K562 (cell line): ENCODE measurements at regions not wholly inside any gene's neighbourhood (a gene's known extent, or its start where the extent isn't known, plus 50 kb on each side); places are given as distances from the start of the nearest gene placed in this dataset.

Experiments
- ATAC-seq: fragments of 200-7000 bp; cut with Tn5 transposase; 3 replicates; pipeline ENCODE4 v1.9.1; 2020; ENCODE audit warnings: moderate library complexity
- BruUV-seq: library from RNA; stranded (reverse); fragments of 400-500 nt; replicated peaks from 2 replicates; lab custom pipeline; 2021; lab: Mats Ljungman, UMichigan
- CTCF ChIA-PET: fragments of 300-600 bp; formaldehyde crosslinking; extraction: SDS; loops from one replicate; lab custom pipeline; 2021; ENCODE audit warnings: low intra/inter-chr PET ratio; lab: Yijun Ruan, JAX
- POLR2A ChIA-PET: fragments of 300-600, 350-650 bp; sonication (Branson Sonifier 250); formaldehyde crosslinking; extraction: SDS; loops from one replicate; lab custom pipeline; 2021; ENCODE audit warnings: antibody characterized with exemption, inconsistent platforms; lab: Yijun Ruan, JAX
- DNase-seq, 4 experiments: peaks; one replicate each; pipeline versions ENCODE4 v3.0.0 to v3.0.0-alpha.2; 2011 to 2018; ENCODE audit warnings: low spot score in 3 of 4, mixed read lengths in 3 of 4; ENCODE audit errors: extremely low read depth in 1 of 4
- FAIRE-seq: peaks from 2 replicates; lab custom pipeline; 2011; peaks lifted over from hg19 to GRCh38; lab: Jason Lieb, UNC
- H2AFZ ChIP-seq: 2 replicates; pipeline ENCODE4 v1.6.0; 2011; ENCODE audit warnings: low read depth, low read length, control low read depth, inconsistent platforms
- H3K27ac ChIP-seq: fragments of 200-600 bp; 3 replicates; pipeline ENCODE4 v1.8.0; 2011; ENCODE audit warnings: low read depth, mild to moderate bottlenecking, control low read depth, inconsistent platforms, low read length, moderate library complexity, mixed read lengths; ENCODE audit errors: extremely low read depth
- H3K27me3 ChIP-seq, 2 experiments: fragments of 300-600 bp in 1 of 2; 2 replicates in 1 of 2; 3 replicates in 1 of 2; pipeline versions ENCODE4 v1.6.0 to v1.8.0; 2011; ENCODE audit warnings: inconsistent platforms in 2 of 2, low read length in 2 of 2, mild to moderate bottlenecking in 1 of 2, mixed read lengths in 1 of 2, moderate library complexity in 1 of 2; ENCODE audit not compliant: control insufficient read depth in 2 of 2, insufficient read depth in 2 of 2
- H3K36me3 ChIP-seq: fragments of 300-600 bp; 3 replicates; pipeline ENCODE4 v1.8.0; 2011; ENCODE audit warnings: mild to moderate bottlenecking, low read length, inconsistent platforms; ENCODE audit not compliant: control insufficient read depth, insufficient read depth
- H3K4me1 ChIP-seq, 2 experiments: fragments of 200-600 bp in 1 of 2; replicated peaks in 1 of 2; 2 replicates in 1 of 2; 3 replicates in 1 of 2; pipeline versions ENCODE4 v1.5.1 to v1.8.0; 2011; ENCODE audit warnings: inconsistent platforms in 2 of 2, low read length in 2 of 2, mild to moderate bottlenecking in 1 of 2, mixed read lengths in 1 of 2, moderate library complexity in 1 of 2; ENCODE audit not compliant: control insufficient read depth in 2 of 2, insufficient read depth in 2 of 2
- H3K4me2 ChIP-seq: 2 replicates; pipeline ENCODE4 v1.6.1; 2011; ENCODE audit warnings: low read length, control low read depth, inconsistent platforms, mixed read lengths; ENCODE audit not compliant: insufficient read depth
- H3K4me3 ChIP-seq: fragments of 200-600 bp; sonication (generic), shearing (Covaris generic); 2 replicates; pipeline ENCODE4 v1.5.1; 2016; ENCODE audit warnings: control low read depth, inconsistent platforms
- H3K79me2 ChIP-seq: fragments of 200-600 bp; 3 replicates; pipeline ENCODE4 v1.8.0; 2011; ENCODE audit warnings: low read length, inconsistent platforms; ENCODE audit not compliant: control insufficient read depth, insufficient read depth
- H3K9ac ChIP-seq, 2 experiments: 2 replicates each; pipeline versions ENCODE4 v1.6.0 to v1.6.1; 2011; ENCODE audit warnings: low read depth in 2 of 2, low read length in 2 of 2, control low read depth in 1 of 2, inconsistent platforms in 1 of 2, mild to moderate bottlenecking in 1 of 2, mixed read lengths in 1 of 2; ENCODE audit not compliant: insufficient read depth in 1 of 2
- H3K9me1 ChIP-seq: one replicate; pipeline ENCODE4 v1.6.0; 2011; ENCODE audit warnings: inconsistent platforms, mild to moderate bottlenecking, low read length, moderate library complexity; ENCODE audit not compliant: control insufficient read depth, insufficient read depth
- H3K9me3 ChIP-seq: replicated peaks from 2 replicates; pipeline ENCODE4 v1.5.1; 2011; ENCODE audit warnings: low read depth, low read length, inconsistent platforms; ENCODE audit not compliant: control insufficient read depth, insufficient read depth
- H4K20me1 ChIP-seq: replicated peaks from 2 replicates; pipeline ENCODE4 v1.6.1; 2011; ENCODE audit warnings: low read length, inconsistent platforms, mixed read lengths; ENCODE audit not compliant: control insufficient read depth, insufficient read depth
- CREM ChIP-seq: IDR thresholded peaks from 2 replicates; pipeline ENCODE4 v1.6.1; 2014; ENCODE audit warnings: antibody characterized with exemption, low read depth
- EHMT2 ChIP-seq: fragments of 450-650 bp; IDR thresholded peaks from 2 replicates; pipeline ENCODE4 v1.6.1; 2018; ENCODE audit warnings: antibody characterized with exemption
- MIER1 ChIP-seq: fragments of 450-650 bp; IDR thresholded peaks from 2 replicates; pipeline ENCODE4 v1.6.1; 2016; ENCODE audit warnings: antibody characterized with exemption, mild to moderate bottlenecking, low read depth
- REST ChIP-seq, 2 experiments: fragments of 450-650 bp; formaldehyde crosslinking in 1 of 2; IDR thresholded peaks; 2 replicates each; pipeline versions ENCODE4 v1.4.0 to v1.6.1; 2014 to 2020; ENCODE audit warnings: mild to moderate bottlenecking in 2 of 2, borderline replicate concordance in 1 of 2, low read depth in 1 of 2
- ZFP36 ChIP-seq: fragments of 150-350 bp; IDR thresholded peaks from 2 replicates; pipeline ENCODE4 v1.6.1; 2018; ENCODE audit warnings: low read length, low read depth; ENCODE audit not compliant: partially characterized antibody
- WGBS: fragments of 100-300 bp; shearing (Covaris generic); methylation state at CpG from one replicate; pipeline ENCODE4 v1.1.6; 2016; ENCODE audit warnings: low coverage, mixed read lengths; ENCODE audit not compliant: insufficient coverage; ENCODE audit errors: missing lambda C conversion rate; 5-methylcytosine and 5-hydroxymethylcytosine counted together
- in situ Hi-C: fragments of 300-500 bp; cut with MboI; formaldehyde crosslinking; loops from 4 replicates; pipeline ENCODE4 v1.15.0; 2018; ENCODE audit warnings: inconsistent platforms, mixed read lengths
- intact Hi-C: fragments of 100-400 bp; cut with micrococcal nuclease; formaldehyde crosslinking; loops from 2 replicates; pipeline ENCODE4 v1.14.2; 2022
- TF ChIP-seq, protein P1 (sequence below): fragments of 250-450 bp; sonication (Bioruptor Pico); IDR thresholded peaks from 2 replicates; pipeline ENCODE4 v1.8.0; 2021; ENCODE audit warnings: moderate library complexity, mild to moderate bottlenecking, inconsistent platforms

DNA sequence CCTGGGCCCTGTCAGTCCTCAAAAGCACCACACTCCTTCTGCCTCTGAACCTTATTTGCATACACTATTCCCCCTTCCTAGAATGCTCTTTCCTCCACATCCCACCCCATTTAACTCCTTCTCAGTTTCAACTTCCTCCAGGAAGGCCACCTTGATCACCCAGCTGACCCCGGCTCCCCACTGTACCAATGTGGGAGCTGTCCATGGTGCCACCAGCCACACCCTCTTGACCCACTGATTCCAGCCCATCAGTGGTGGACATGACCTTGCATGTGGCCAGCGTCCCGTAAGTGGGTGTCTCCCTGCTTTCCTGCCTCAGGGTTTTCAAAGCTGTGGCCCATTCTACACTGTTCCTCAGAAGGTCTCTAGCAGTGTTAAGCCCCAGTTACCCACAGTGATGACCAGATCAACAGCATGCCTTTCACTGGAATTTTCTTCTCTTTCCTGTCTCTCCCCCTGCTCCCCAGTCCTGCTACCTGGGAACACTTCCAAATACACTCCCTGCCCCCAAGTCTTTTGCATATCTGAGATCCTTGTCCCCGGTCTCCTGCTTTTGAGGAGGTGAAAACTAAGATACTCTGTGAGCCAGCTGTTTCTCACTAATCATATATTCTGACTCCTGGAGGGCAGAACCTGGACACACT is 346.6 kb downstream of the MN1 start:
- Histone ChIP-seq H3K27ac (no peak overlapping the region), H3K79me2 (no peaks in the 10 kb centered on the region), H2AFZ (no peak overlapping the region), H3K4me1 (no peaks in the 10 kb centered on the region), H4K20me1 (no peaks in the 10 kb centered on the region), H3K4me2 (no peak overlapping the region), H3K36me3 (no peaks in the 10 kb centered on the region), H3K9me3 (no peaks in the 10 kb centered on the region), H3K27me3 (peaks cover 0 to 4% of the 10 kb centered on the region in 2 experiments; a peak in 1 of 5 replicates), H3K9ac (no peak overlapping the region), H3K4me3 (no peak overlapping the region), H3K9me1 (no peaks in the 10 kb centered on the region)
- in situ Hi-C loops, result no loop called here
- WGBS, result 0% methylated on average over 4 of the region's 4 CpGs
- POLR2A ChIA-PET, result no interaction called here
- BruUV-seq, result no TSS peak
- peak in 2 of 4 experiments; percentile 13 to 22 for DNase-seq
- no peak for FAIRE-seq
- intact Hi-C loops, result no loop called here
- TF ChIP-seq, protein P1, sequence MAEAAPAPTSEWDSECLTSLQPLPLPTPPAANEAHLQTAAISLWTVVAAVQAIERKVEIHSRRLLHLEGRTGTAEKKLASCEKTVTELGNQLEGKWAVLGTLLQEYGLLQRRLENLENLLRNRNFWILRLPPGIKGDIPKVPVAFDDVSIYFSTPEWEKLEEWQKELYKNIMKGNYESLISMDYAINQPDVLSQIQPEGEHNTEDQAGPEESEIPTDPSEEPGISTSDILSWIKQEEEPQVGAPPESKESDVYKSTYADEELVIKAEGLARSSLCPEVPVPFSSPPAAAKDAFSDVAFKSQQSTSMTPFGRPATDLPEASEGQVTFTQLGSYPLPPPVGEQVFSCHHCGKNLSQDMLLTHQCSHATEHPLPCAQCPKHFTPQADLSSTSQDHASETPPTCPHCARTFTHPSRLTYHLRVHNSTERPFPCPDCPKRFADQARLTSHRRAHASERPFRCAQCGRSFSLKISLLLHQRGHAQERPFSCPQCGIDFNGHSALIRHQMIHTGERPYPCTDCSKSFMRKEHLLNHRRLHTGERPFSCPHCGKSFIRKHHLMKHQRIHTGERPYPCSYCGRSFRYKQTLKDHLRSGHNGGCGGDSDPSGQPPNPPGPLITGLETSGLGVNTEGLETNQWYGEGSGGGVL (CRISPR knock-in tag), result no peak
- peak; percentile 87 for TF ChIP-seq ZFP36
- peak; percentile 74 for TF ChIP-seq MIER1
- TF ChIP-seq EHMT2, result peak; percentile 88
- TF ChIP-seq REST (IDR thresholded peaks at IDR 0.05; ENCODE audit: borderline replicate concordance), result peak; percentile 94
- TF ChIP-seq REST (CRISPR knock-in tag; IDR thresholded peaks at IDR 0.05; ENCODE audit: low read depth), result peak; percentile 79
- TF ChIP-seq CREM, result no peak
- CTCF ChIA-PET, result no interaction called here
- ATAC-seq, result no peak
